ENCODE measurements at regions not wholly inside any gene's neighbourhood (a gene's known extent, or its start where the extent isn't known, plus 50 kb on each side); places are given as distances from the start of the nearest gene placed in this dataset.
A peak's percentile ranks its signal among the peaks of the same experiment; 100 is the strongest.
"Not testable (repeated sequence)": the region's sequence is repeated elsewhere in the genome, so short reads cannot be mapped to it uniquely, and the experiment has no call there.

- H3K9ac ChIP-seq (ENCODE audit: low read depth in 1 of 2, low read length in 2 of 2), result no peak overlapping the region
- H3K4me1 ChIP-seq (ENCODE audit: control insufficient read depth in 1 of 2, insufficient read depth in 2 of 2, low read length in 2 of 2), result peaks cover 8 to 20% of the 10 kb centered on the region in 2 donors
- H3K9me3 ChIP-seq (ENCODE audit: control insufficient read depth in 1 of 2, low read length in 2 of 2), result no peaks in the 10 kb centered on the region
- H3K4me3 ChIP-seq (ENCODE audit: low read depth in 1 of 2, low read length in 2 of 2), result no peak overlapping the region
- H3K27me3 ChIP-seq (ENCODE audit: control insufficient read depth in 1 of 2, insufficient read depth in 2 of 2, low read length in 2 of 2), result no peaks in the 10 kb centered on the region
- no peak overlapping the region for H3K27ac ChIP-seq (ENCODE audit: low read depth, low read length)
- H3K36me3 ChIP-seq (ENCODE audit: control insufficient read depth in 1 of 2, insufficient read depth in 2 of 2, low read length in 2 of 2), result no peaks in the 10 kb centered on the region
These were observed 120.6 kb downstream of the GATA6 start for GRCh38 chr18:22290004-22290403.

DNA sequence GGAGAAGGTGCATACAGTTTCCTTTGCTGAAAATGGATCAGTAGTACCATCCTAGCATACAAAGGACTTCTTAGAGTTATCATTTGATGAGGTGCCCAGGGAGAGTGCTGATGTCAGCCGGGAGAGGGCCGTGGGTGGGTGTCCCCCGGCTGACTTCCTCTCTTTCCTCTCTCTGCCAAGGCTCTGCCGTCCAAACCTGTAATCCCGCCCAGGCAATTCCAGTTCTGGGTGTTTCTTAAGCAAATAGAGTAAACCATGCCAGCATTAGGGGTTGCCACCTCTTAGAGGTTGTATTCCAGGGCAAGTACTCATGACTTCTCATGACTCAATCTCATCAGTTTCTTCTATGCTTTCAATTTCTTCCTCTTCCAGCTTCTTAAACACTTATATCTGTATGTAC lies 117.2 kb downstream of the GATA6 start:
- Histone ChIP-seq H3K9ac (ENCODE audit: low read depth in 1 of 2, low read length in 2 of 2) (no peak overlapping the region), H3K4me3 (ENCODE audit: low read depth in 1 of 2, low read length in 2 of 2) (peak overlapping the region in 1 of 2 donors; percentile 10), H3K4me1 (ENCODE audit: control insufficient read depth in 1 of 2, insufficient read depth in 2 of 2, low read length in 2 of 2) (peaks cover 17 to 34% of the 10 kb centered on the region in 2 donors), H3K27ac (ENCODE audit: low read depth, low read length) (no peak overlapping the region), H3K36me3 (ENCODE audit: control insufficient read depth in 1 of 2, insufficient read depth in 2 of 2, low read length in 2 of 2) (no peaks in the 10 kb centered on the region), H3K27me3 (ENCODE audit: control insufficient read depth in 1 of 2, insufficient read depth in 2 of 2, low read length in 2 of 2) (no peaks in the 10 kb centered on the region), H3K9me3 (ENCODE audit: control insufficient read depth in 1 of 2, low read length in 2 of 2) (no peaks in the 10 kb centered on the region)

- Histone ChIP-seq H3K27me3 (ENCODE audit: control insufficient read depth in 1 of 2, insufficient read depth in 2 of 2, low read length in 2 of 2) (no peaks in the 10 kb centered on the region), H3K9me3 (ENCODE audit: control insufficient read depth in 1 of 2, low read length in 2 of 2) (no peaks in the 10 kb centered on the region), H3K36me3 (ENCODE audit: control insufficient read depth in 1 of 2, insufficient read depth in 2 of 2, low read length in 2 of 2) (no peaks in the 10 kb centered on the region), H3K9ac (ENCODE audit: low read depth in 1 of 2, low read length in 2 of 2) (no peak overlapping the region), H3K4me3 (ENCODE audit: low read depth in 1 of 2, low read length in 2 of 2) (no peak overlapping the region), H3K4me1 (ENCODE audit: control insufficient read depth in 1 of 2, insufficient read depth in 2 of 2, low read length in 2 of 2) (peaks cover 17 to 34% of the 10 kb centered on the region in 2 donors), H3K27ac (ENCODE audit: low read depth, low read length) (no peak overlapping the region)
These were observed 116.2 kb downstream of the GATA6 start for GRCh38 chr18:22285361-22286140.

DNA sequence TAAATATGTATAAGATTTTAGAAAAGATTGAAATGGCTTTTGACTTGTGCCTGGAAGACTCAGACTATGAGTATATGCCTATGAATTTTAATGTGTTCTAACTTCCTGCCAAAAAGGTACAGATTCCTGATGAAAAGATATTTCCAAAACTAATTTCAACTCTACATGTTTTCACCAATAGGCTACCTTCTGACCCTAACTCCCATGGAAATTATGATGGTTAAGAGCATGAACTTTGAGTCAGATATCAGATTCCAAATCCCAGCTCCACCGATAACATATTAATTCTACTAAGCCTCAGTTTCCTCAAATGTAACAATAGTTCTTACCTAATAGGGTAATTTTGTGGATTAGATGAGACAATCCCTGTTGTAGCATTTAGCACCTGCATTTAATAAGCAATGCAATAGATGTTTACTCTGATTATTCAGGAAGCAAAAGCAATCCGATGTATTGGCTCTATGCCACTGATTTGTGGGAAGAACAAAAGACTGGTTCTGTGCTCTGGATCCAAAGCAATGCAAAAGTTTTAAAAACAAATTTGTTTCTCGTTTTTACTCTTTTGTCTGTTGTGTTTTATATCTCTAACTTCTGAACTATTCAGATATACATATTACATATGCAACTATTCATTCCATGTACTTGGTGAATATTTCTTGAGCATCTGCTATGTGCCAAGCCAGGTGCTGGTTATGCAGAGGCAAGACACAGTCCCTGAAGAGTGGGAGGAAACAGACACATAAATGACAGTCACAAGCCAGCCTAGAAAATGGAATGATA lies 115.4 kb downstream of the GATA6 start:
- H3K36me3 ChIP-seq (ENCODE audit: control insufficient read depth in 1 of 2, insufficient read depth in 2 of 2, low read length in 2 of 2), result no peaks in the 10 kb centered on the region
- H3K9ac ChIP-seq (ENCODE audit: low read depth in 1 of 2, low read length in 2 of 2), result no peak overlapping the region
- peaks cover 17 to 34% of the 10 kb centered on the region in 2 donors for H3K4me1 ChIP-seq (ENCODE audit: control insufficient read depth in 1 of 2, insufficient read depth in 2 of 2, low read length in 2 of 2)
- H3K27me3 ChIP-seq (ENCODE audit: control insufficient read depth in 1 of 2, insufficient read depth in 2 of 2, low read length in 2 of 2), result no peaks in the 10 kb centered on the region
- no peaks in the 10 kb centered on the region for H3K9me3 ChIP-seq (ENCODE audit: control insufficient read depth in 1 of 2, low read length in 2 of 2)
- H3K27ac ChIP-seq (ENCODE audit: low read depth, low read length), result no peak overlapping the region
- no peak overlapping the region for H3K4me3 ChIP-seq (ENCODE audit: low read depth in 1 of 2, low read length in 2 of 2)

DNA sequence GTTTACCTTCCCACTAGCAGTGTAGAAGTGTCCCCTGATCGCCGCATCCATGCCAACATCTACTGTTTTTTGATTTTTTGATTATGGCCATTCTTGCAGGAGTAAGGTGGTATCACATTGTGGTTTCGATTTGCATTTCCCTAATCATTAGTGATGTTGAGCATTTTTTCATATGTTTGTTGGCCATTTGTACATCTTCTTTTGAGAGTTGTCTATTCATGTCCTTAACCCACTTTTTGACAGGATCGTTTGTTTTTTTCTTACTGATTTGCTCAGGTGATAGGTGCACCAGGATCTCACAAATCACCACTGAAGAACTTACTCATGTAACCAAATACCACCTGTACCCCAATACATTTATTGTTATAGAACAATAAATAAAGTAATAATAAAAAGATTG lies 114.5 kb downstream of the GATA6 start:
- not testable (repeated sequence) for H3K27ac ChIP-seq (ENCODE audit: low read depth, low read length); H3K36me3 ChIP-seq (ENCODE audit: control insufficient read depth in 1 of 2, insufficient read depth in 2 of 2, low read length in 2 of 2); H3K9ac ChIP-seq (ENCODE audit: low read depth in 1 of 2, low read length in 2 of 2); H3K9me3 ChIP-seq (ENCODE audit: control insufficient read depth in 1 of 2, low read length in 2 of 2); H3K27me3 ChIP-seq (ENCODE audit: control insufficient read depth in 1 of 2, insufficient read depth in 2 of 2, low read length in 2 of 2); H3K4me3 ChIP-seq (ENCODE audit: low read depth in 1 of 2, low read length in 2 of 2)
- H3K4me1 ChIP-seq (ENCODE audit: control insufficient read depth in 1 of 2, insufficient read depth in 2 of 2, low read length in 2 of 2), result peaks cover 17 to 34% of the 10 kb centered on the region in 2 donors

DNA sequence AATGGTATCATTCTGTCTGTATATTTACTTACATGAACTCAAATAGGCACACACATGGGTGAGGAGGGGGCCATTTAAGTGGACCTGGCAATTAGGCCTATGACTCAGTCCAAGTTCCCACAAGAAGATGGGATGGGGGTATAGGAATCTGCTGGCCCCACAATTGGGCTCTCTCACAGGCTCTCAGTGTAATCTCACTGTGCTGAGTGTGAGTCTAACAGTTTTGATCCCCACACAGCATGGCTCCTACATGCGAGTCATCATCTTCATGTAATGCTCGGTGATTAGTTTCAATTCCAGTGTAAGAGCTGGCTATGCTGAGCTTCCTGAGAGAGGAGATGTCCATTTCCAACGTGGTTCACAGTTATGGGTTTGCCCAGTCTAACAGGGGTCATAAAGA lies 114.0 kb downstream of the GATA6 start:
- Histone ChIP-seq H3K27ac (ENCODE audit: low read depth, low read length) (no peak overlapping the region), H3K9ac (ENCODE audit: low read depth in 1 of 2, low read length in 2 of 2) (no peak overlapping the region), H3K4me3 (ENCODE audit: low read depth in 1 of 2, low read length in 2 of 2) (no peak overlapping the region), H3K4me1 (ENCODE audit: control insufficient read depth in 1 of 2, insufficient read depth in 2 of 2, low read length in 2 of 2) (peaks cover 17 to 34% of the 10 kb centered on the region in 2 donors), H3K36me3 (ENCODE audit: control insufficient read depth in 1 of 2, insufficient read depth in 2 of 2, low read length in 2 of 2) (no peaks in the 10 kb centered on the region), H3K27me3 (ENCODE audit: control insufficient read depth in 1 of 2, insufficient read depth in 2 of 2, low read length in 2 of 2) (no peaks in the 10 kb centered on the region), H3K9me3 (ENCODE audit: control insufficient read depth in 1 of 2, low read length in 2 of 2) (no peaks in the 10 kb centered on the region)

DNA sequence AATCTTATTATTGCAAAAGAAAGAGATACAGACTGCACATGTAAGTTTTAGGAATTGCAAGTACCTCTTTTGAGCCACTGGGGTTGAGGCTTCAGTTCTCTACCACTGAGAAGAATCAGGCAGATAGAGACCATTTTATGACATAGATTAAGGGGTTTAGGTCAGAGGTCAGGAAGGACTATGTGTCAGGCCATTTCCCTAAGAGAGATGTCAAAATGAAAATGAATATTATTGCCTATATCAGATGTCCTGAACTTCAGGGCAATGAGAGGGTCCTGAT lies 113.7 kb downstream of the GATA6 start:
- Histone ChIP-seq H3K9me3 (ENCODE audit: control insufficient read depth in 1 of 2, low read length in 2 of 2) (no peaks in the 10 kb centered on the region), H3K27ac (ENCODE audit: low read depth, low read length) (no peak overlapping the region), H3K4me1 (ENCODE audit: control insufficient read depth in 1 of 2, insufficient read depth in 2 of 2, low read length in 2 of 2) (peaks cover 17 to 34% of the 10 kb centered on the region in 2 donors), H3K36me3 (ENCODE audit: control insufficient read depth in 1 of 2, insufficient read depth in 2 of 2, low read length in 2 of 2) (no peaks in the 10 kb centered on the region), H3K4me3 (ENCODE audit: low read depth in 1 of 2, low read length in 2 of 2) (no peak overlapping the region), H3K27me3 (ENCODE audit: control insufficient read depth in 1 of 2, insufficient read depth in 2 of 2, low read length in 2 of 2) (no peaks in the 10 kb centered on the region), H3K9ac (ENCODE audit: low read depth in 1 of 2, low read length in 2 of 2) (no peak overlapping the region)

- H3K36me3 ChIP-seq (ENCODE audit: control insufficient read depth in 1 of 2, insufficient read depth in 2 of 2, low read length in 2 of 2), result no peaks in the 10 kb centered on the region
- H3K27me3 ChIP-seq (ENCODE audit: control insufficient read depth in 1 of 2, insufficient read depth in 2 of 2, low read length in 2 of 2), result no peaks in the 10 kb centered on the region
- no peaks in the 10 kb centered on the region for H3K9me3 ChIP-seq (ENCODE audit: control insufficient read depth in 1 of 2, low read length in 2 of 2)
- H3K27ac ChIP-seq (ENCODE audit: low read depth, low read length), result no peak overlapping the region
- H3K4me3 ChIP-seq (ENCODE audit: low read depth in 1 of 2, low read length in 2 of 2), result peak overlapping the region; percentile 42 to 48
- H3K9ac ChIP-seq (ENCODE audit: low read depth in 1 of 2, low read length in 2 of 2), result peak overlapping the region in 1 of 2 donors; percentile 35
- peaks cover 17 to 34% of the 10 kb centered on the region in 2 donors for H3K4me1 ChIP-seq (ENCODE audit: control insufficient read depth in 1 of 2, insufficient read depth in 2 of 2, low read length in 2 of 2)
These were observed 113.1 kb downstream of the GATA6 start for GRCh38 chr18:22282311-22283115.

- Histone ChIP-seq H3K4me3 (ENCODE audit: low read depth in 1 of 2, low read length in 2 of 2) (no peak overlapping the region), H3K27ac (ENCODE audit: low read depth, low read length) (no peak overlapping the region), H3K9me3 (ENCODE audit: control insufficient read depth in 1 of 2, low read length in 2 of 2) (no peaks in the 10 kb centered on the region)
These were observed 111.0 kb downstream of the GATA6 start for GRCh38 chr18:22280453-22280750.

More at GRCh38 chr18:22280453-22280750, 111.0 kb downstream of the GATA6 start:
- Histone ChIP-seq H3K4me1 (ENCODE audit: control insufficient read depth in 1 of 2, insufficient read depth in 2 of 2, low read length in 2 of 2) (peaks cover 9 to 18% of the 10 kb centered on the region in 2 donors), H3K36me3 (ENCODE audit: control insufficient read depth in 1 of 2, insufficient read depth in 2 of 2, low read length in 2 of 2) (no peaks in the 10 kb centered on the region), H3K9ac (ENCODE audit: low read depth in 1 of 2, low read length in 2 of 2) (no peak overlapping the region), H3K27me3 (ENCODE audit: control insufficient read depth in 1 of 2, insufficient read depth in 2 of 2, low read length in 2 of 2) (no peaks in the 10 kb centered on the region)

Measured in duodenal mucosa (tissue), 2 donors.